CD4-positive, alpha-beta T cell (primary cell): ENCODE measurements at regions not wholly inside any gene's neighbourhood (a gene's known extent, or its start where the extent isn't known, plus 50 kb on each side); places are given as distances from the start of the nearest gene placed in this dataset.

ENCODE experiments used
- ATAC-seq: fragments of 200-7000 bp; cut with Tn5 transposase; one replicate; pipeline ENCODE4 v1.10.0; 2022; ENCODE audit warnings: mild to moderate bottlenecking; ENCODE audit not compliant: poor library complexity
- CTCF ChIA-PET: fragments of 350-600 bp; sonication (Branson Sonifier 250); formaldehyde crosslinking; loops from one replicate; lab custom pipeline; 2021; ENCODE audit warnings: antibody characterized with exemption, inconsistent platforms; lab: Charles Lee
- POLR2A ChIA-PET: fragments of 350-600 bp; sonication (Branson Sonifier 250); formaldehyde crosslinking; loops from one replicate; lab custom pipeline; 2021; ENCODE audit warnings: antibody characterized with exemption, inconsistent platforms; lab: Charles Lee
- DNase-seq, 14 experiments: peaks; one replicate each; pipeline ENCODE4 v3.0.0-alpha.2; 2013 to 2020; ENCODE audit warnings: mixed read lengths in 2 of 14
- H3K27ac ChIP-seq, 2 donors: one replicate each; pipeline versions ENCODE4 v1.5.1 to v1.7.0; 2013; ENCODE audit warnings: low read length in 2 of 2, low read depth in 1 of 2, mild to moderate bottlenecking in 1 of 2
- H3K27me3 ChIP-seq, 2 experiments: 1 replicate in 1 of 2; 2 replicates in 1 of 2; pipeline versions ENCODE4 v1.6.1 to v1.7.0; 2013; ENCODE audit warnings: low read length in 2 of 2, control low read depth in 1 of 2, mild to moderate bottlenecking in 1 of 2, moderate library complexity in 1 of 2; ENCODE audit not compliant: insufficient read depth in 2 of 2, control insufficient read depth in 1 of 2
- H3K36me3 ChIP-seq: one replicate; pipeline ENCODE4 v1.6.1; 2013; ENCODE audit warnings: low read length, control low read depth; ENCODE audit not compliant: insufficient read depth
- H3K4me1 ChIP-seq: one replicate; pipeline ENCODE4 v1.6.1; 2013; ENCODE audit warnings: low read length, control low read depth; ENCODE audit not compliant: insufficient read depth
- H3K4me3 ChIP-seq: one replicate; pipeline ENCODE4 v1.5.1; 2013; ENCODE audit warnings: mild to moderate bottlenecking, low read length, moderate library complexity
- H3K9me3 ChIP-seq, 2 experiments: 1 replicate in 1 of 2; 2 replicates in 1 of 2; pipeline versions ENCODE4 v1.6.1 to v1.7.0; 2013; ENCODE audit warnings: low read length in 2 of 2, mild to moderate bottlenecking in 2 of 2, control low read depth in 1 of 2, moderate library complexity in 1 of 2; ENCODE audit not compliant: control insufficient read depth in 1 of 2, insufficient read depth in 1 of 2
- H3K27ac Mint-ChIP-seq: one replicate; pipeline ENCODE4 v1.8.0; 2020; ENCODE audit warnings: mixed read lengths
- H3K27me3 Mint-ChIP-seq: one replicate; pipeline ENCODE4 v1.8.0; 2021; ENCODE audit warnings: mixed read lengths
- H3K36me3 Mint-ChIP-seq: one replicate; pipeline ENCODE4 v1.8.0; 2021; ENCODE audit warnings: low read depth, mixed read lengths
- H3K4me1 Mint-ChIP-seq: one replicate; pipeline ENCODE4 v1.8.0; 2021; ENCODE audit warnings: low read depth, mixed read lengths
- H3K4me3 Mint-ChIP-seq: one replicate; pipeline ENCODE4 v1.8.0; 2020; ENCODE audit warnings: mild to moderate bottlenecking, mixed read lengths
- H3K9me3 Mint-ChIP-seq: one replicate; pipeline ENCODE4 v1.8.0; 2020; ENCODE audit warnings: mixed read lengths
- intact Hi-C, 2 experiments: fragments of 100-400 bp; cut with DNase I in 1 of 2; cut with micrococcal nuclease in 1 of 2; formaldehyde crosslinking; loops; one replicate each; pipeline versions ENCODE4 v1.15.1 to v1.9.0; 2023 to 2025; cut with DNase I, micrococcal nuclease
- TF ChIP-seq, protein P1 (sequence below): fragments of 200-600 bp; IDR thresholded peaks from one replicate; pipeline ENCODE4 v1.8.0; 2022; ENCODE audit warnings: antibody characterized with exemption, mild to moderate bottlenecking

GRCh38 chr6:82013561-82014530 lies 233.7 kb downstream of the IBTK start:
- DNase-seq (no peak), ATAC-seq (no peak)
- H3K9me3 Mint-ChIP-seq, result peaks cover 6% of the 10 kb centered on the region
- H3K36me3 ChIP-seq, result no peaks in the 10 kb centered on the region
- H3K27ac ChIP-seq, result no peak overlapping the region
- no peaks in the 10 kb centered on the region for H3K27me3 ChIP-seq
- H3K27ac Mint-ChIP-seq, result no peak overlapping the region
- H3K4me3 Mint-ChIP-seq, result no peak overlapping the region
- H3K36me3 Mint-ChIP-seq, result no peaks in the 10 kb centered on the region
- intact Hi-C loops, result no loop called here
- CTCF ChIA-PET, result no interaction called here
- POLR2A ChIA-PET, result no interaction called here
- no peaks in the 10 kb centered on the region for H3K4me1 Mint-ChIP-seq
- no peaks in the 10 kb centered on the region for H3K4me1 ChIP-seq
- no peak overlapping the region for H3K4me3 ChIP-seq
- no peaks in the 10 kb centered on the region for H3K9me3 ChIP-seq
- TF ChIP-seq, protein P1, sequence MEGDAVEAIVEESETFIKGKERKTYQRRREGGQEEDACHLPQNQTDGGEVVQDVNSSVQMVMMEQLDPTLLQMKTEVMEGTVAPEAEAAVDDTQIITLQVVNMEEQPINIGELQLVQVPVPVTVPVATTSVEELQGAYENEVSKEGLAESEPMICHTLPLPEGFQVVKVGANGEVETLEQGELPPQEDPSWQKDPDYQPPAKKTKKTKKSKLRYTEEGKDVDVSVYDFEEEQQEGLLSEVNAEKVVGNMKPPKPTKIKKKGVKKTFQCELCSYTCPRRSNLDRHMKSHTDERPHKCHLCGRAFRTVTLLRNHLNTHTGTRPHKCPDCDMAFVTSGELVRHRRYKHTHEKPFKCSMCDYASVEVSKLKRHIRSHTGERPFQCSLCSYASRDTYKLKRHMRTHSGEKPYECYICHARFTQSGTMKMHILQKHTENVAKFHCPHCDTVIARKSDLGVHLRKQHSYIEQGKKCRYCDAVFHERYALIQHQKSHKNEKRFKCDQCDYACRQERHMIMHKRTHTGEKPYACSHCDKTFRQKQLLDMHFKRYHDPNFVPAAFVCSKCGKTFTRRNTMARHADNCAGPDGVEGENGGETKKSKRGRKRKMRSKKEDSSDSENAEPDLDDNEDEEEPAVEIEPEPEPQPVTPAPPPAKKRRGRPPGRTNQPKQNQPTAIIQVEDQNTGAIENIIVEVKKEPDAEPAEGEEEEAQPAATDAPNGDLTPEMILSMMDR, result no peak
- no peaks in the 10 kb centered on the region for H3K27me3 Mint-ChIP-seq

DNA sequence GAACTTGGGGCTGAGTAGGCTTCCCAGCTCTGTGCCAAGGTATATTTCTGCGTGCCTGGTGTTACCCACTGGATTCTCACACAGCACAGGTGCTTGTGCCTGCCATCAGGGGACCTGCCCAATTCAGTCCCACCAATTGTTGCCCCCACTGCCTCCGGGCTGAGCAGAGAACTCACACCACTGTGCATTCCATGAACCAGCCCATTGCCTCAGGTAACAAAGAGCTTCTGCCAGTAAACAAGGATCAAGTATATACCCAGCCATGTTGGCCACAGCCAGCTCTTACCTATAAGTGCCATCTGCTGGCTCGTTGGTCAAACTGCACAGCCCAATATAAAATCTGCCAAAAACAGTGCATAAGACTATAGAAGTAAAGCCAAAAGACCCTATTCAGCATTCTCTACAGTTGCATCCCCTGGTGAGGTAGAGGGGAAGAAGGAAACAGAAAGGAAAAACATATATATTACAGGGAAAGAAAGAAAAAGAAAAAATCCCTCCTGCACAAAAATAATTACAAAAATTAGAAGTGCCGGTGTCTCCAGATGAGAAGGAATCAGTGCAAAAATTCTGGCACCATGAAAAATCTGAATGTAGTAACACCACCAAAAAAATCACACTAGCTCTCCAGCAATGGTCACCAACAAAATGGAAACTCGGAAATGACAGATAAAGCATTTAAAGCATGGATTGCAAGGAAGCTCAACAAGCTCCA lies 241.4 kb downstream of the IBTK start:
- no peaks in the 10 kb centered on the region for H3K36me3 Mint-ChIP-seq
- ATAC-seq (no peak), DNase-seq (no peak)
- Histone ChIP-seq H3K4me3 (no peak overlapping the region), H3K4me1 (no peaks in the 10 kb centered on the region), H3K9me3 (no peaks in the 10 kb centered on the region), H3K27ac (no peak overlapping the region), H3K27me3 (no peaks in the 10 kb centered on the region), H3K36me3 (no peaks in the 10 kb centered on the region)
- CTCF ChIA-PET, result no interaction called here
- intact Hi-C loops, result no loop called here
- no peak overlapping the region for H3K27ac Mint-ChIP-seq
- no peak overlapping the region for H3K4me3 Mint-ChIP-seq
- TF ChIP-seq, protein P1, result no peak
- H3K27me3 Mint-ChIP-seq, result no peaks in the 10 kb centered on the region
- peaks cover 14% of the 10 kb centered on the region for H3K9me3 Mint-ChIP-seq
- POLR2A ChIA-PET, result no interaction called here
- H3K4me1 Mint-ChIP-seq, result no peaks in the 10 kb centered on the region

GRCh38 chr6:82000551-82000950 lies 247.0 kb downstream of the IBTK start:
- Mint-ChIP-seq H3K27ac (no peak overlapping the region), H3K9me3 (no peaks in the 10 kb centered on the region), H3K36me3 (no peaks in the 10 kb centered on the region), H3K4me1 (no peaks in the 10 kb centered on the region), H3K4me3 (no peak overlapping the region), H3K27me3 (no peaks in the 10 kb centered on the region)
- TF ChIP-seq, protein P1, result no peak
- H3K27ac ChIP-seq, result no peak overlapping the region
- POLR2A ChIA-PET, result no interaction called here
- no peaks in the 10 kb centered on the region for H3K27me3 ChIP-seq
- H3K9me3 ChIP-seq, result no peaks in the 10 kb centered on the region
- H3K4me3 ChIP-seq, result no peak overlapping the region
- H3K4me1 ChIP-seq, result no peaks in the 10 kb centered on the region
- CTCF ChIA-PET, result no interaction called here
- DNase-seq (no peak), ATAC-seq (no peak)
- intact Hi-C loops, result no loop called here
- H3K36me3 ChIP-seq, result no peaks in the 10 kb centered on the region
